ENCODE measurements at regions not wholly inside any gene's neighbourhood (a gene's known extent, or its start where the extent isn't known, plus 50 kb on each side); places are given as distances from the start of the nearest gene placed in this dataset.

GRCh38 chr10:111739125-111739873 lies 444.3 kb downstream of the GPAM start:
- no peak for DNase-seq (ENCODE audit: low read depth)

- no peak for DNase-seq (ENCODE audit: low read depth)
Measured at GRCh38 chr10:111739874-111740139, 443.8 kb downstream of the GPAM start.

GRCh38 chr10:111745982-111746381 lies 437.6 kb downstream of the GPAM start:
- DNase-seq (ENCODE audit: low read depth) = no peak

- DNase-seq (ENCODE audit: low read depth) = no peak
Measured at GRCh38 chr10:111747751-111748150, 435.8 kb downstream of the GPAM start.

GRCh38 chr10:111748184-111748583 lies 435.4 kb downstream of the GPAM start:
- DNase-seq (ENCODE audit: low read depth) = no peak

- no peak for DNase-seq (ENCODE audit: low read depth)
Measured at GRCh38 chr10:111750165-111750849, 433.3 kb downstream of the GPAM start.

- no peak for DNase-seq (ENCODE audit: low read depth)
Measured at GRCh38 chr10:111756217-111757061, 427.1 kb downstream of the GPAM start.

- no peak for DNase-seq (ENCODE audit: low read depth)
Measured at GRCh38 chr10:111758593-111758992, 425.0 kb downstream of the GPAM start.

- no peak for DNase-seq (ENCODE audit: low read depth)
Measured at GRCh38 chr10:111762114-111762513, 421.5 kb downstream of the GPAM start.

GRCh38 chr10:111765216-111765615 lies 418.3 kb downstream of the GPAM start:
- no peak for DNase-seq (ENCODE audit: low read depth)

- DNase-seq (ENCODE audit: low read depth) = no peak
Measured at GRCh38 chr10:111766464-111766863, 417.1 kb downstream of the GPAM start.

- no peak for DNase-seq (ENCODE audit: low read depth)
Measured at GRCh38 chr10:111767661-111768060, 415.9 kb downstream of the GPAM start.

- DNase-seq (ENCODE audit: low read depth) = no peak
Measured at GRCh38 chr10:111773950-111774349, 409.6 kb downstream of the GPAM start.

GRCh38 chr10:111774486-111774885 lies 409.1 kb downstream of the GPAM start:
- DNase-seq (ENCODE audit: low read depth) = no peak

GRCh38 chr10:111784436-111784835 lies 399.1 kb downstream of the GPAM start:
- DNase-seq (ENCODE audit: low read depth) = no peak

GRCh38 chr10:111784946-111785465 lies 398.6 kb downstream of the GPAM start:
- no peak for DNase-seq (ENCODE audit: low read depth)

- no peak for DNase-seq (ENCODE audit: low read depth)
Measured at GRCh38 chr10:111785921-111786320, 397.6 kb downstream of the GPAM start.

- no peak for DNase-seq (ENCODE audit: low read depth)
Measured at GRCh38 chr10:111789821-111790220, 393.7 kb downstream of the GPAM start.

GRCh38 chr10:111801841-111802240 lies 381.7 kb downstream of the GPAM start:
- DNase-seq (ENCODE audit: low read depth) = no peak

GRCh38 chr10:111804781-111805180 lies 378.8 kb downstream of the GPAM start:
- no peak for DNase-seq (ENCODE audit: low read depth)

- DNase-seq (ENCODE audit: low read depth) = no peak
Measured at GRCh38 chr10:111811517-111811916, 372.0 kb downstream of the GPAM start.

GRCh38 chr10:111820471-111820870 lies 363.1 kb downstream of the GPAM start:
- no peak for DNase-seq (ENCODE audit: low read depth)

GRCh38 chr10:111821871-111822270 lies 361.7 kb downstream of the GPAM start:
- no peak for DNase-seq (ENCODE audit: low read depth)
